ENCODE measurements at regions not wholly inside any gene's neighbourhood (a gene's known extent, or its start where the extent isn't known, plus 50 kb on each side); places are given as distances from the start of the nearest gene placed in this dataset.

DNA sequence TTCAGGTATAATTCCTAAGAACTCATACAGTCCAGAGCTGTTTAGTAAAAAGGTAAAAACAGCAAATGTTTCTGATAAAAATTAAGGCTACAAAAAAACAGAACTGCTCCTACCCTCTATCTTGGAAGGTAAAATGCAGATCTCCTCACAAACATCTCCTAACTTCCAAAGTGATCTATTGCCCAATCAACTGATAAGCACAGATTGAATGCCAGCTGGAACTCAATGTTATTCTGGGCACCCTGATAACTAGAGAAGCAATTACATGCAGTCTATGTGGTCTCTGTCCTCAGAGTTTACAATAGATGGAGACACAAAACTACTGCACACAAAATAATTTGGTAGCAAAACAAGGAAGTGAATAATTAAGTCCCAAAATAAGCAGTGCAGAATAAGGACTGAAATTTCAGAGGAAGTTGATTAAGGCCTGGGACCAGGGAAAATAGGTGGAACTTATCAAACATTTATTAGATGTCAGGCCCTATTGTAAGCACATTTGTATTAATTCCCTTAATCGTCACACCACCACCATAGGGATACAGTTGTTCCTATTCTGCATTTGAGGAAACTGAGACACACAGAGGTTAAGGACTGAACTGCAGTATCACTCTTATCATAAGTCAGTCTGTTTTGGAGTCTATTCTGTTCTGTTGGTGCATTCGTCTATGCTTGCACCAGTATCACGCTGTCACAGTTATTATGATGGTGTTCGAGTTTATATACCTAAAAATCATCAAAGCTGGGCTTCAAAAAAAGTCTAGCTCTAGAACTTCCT lies 102.2 kb upstream of the TARS1 start:
- H3K9me3 ChIP-seq: no peaks in the 10 kb centered on the region
- no peak for DNase-seq
- intact Hi-C loops (cut with DNase I): no loop called here
- 86 to 91% (median 89%) methylated on average over 4 of the region's 4 CpGs for WGBS, 3 donors
- H3K36me3 ChIP-seq: no peaks in the 10 kb centered on the region
- TF ChIP-seq, protein P1, sequence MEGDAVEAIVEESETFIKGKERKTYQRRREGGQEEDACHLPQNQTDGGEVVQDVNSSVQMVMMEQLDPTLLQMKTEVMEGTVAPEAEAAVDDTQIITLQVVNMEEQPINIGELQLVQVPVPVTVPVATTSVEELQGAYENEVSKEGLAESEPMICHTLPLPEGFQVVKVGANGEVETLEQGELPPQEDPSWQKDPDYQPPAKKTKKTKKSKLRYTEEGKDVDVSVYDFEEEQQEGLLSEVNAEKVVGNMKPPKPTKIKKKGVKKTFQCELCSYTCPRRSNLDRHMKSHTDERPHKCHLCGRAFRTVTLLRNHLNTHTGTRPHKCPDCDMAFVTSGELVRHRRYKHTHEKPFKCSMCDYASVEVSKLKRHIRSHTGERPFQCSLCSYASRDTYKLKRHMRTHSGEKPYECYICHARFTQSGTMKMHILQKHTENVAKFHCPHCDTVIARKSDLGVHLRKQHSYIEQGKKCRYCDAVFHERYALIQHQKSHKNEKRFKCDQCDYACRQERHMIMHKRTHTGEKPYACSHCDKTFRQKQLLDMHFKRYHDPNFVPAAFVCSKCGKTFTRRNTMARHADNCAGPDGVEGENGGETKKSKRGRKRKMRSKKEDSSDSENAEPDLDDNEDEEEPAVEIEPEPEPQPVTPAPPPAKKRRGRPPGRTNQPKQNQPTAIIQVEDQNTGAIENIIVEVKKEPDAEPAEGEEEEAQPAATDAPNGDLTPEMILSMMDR (IDR thresholded peaks at IDR 0.05): no peak
- no peak for TF ChIP-seq POLR2A (IDR thresholded peaks at IDR 0.05)
- no peak for TF ChIP-seq EP300 (IDR thresholded peaks at IDR 0.05)
- no peak overlapping the region for H3K27ac ChIP-seq
- H3K4me1 ChIP-seq (ENCODE audit: insufficient read depth): peaks cover 4% of the 10 kb centered on the region
- no peak overlapping the region for H3K4me3 ChIP-seq
- no peaks in the 10 kb centered on the region for H3K27me3 ChIP-seq

DNA sequence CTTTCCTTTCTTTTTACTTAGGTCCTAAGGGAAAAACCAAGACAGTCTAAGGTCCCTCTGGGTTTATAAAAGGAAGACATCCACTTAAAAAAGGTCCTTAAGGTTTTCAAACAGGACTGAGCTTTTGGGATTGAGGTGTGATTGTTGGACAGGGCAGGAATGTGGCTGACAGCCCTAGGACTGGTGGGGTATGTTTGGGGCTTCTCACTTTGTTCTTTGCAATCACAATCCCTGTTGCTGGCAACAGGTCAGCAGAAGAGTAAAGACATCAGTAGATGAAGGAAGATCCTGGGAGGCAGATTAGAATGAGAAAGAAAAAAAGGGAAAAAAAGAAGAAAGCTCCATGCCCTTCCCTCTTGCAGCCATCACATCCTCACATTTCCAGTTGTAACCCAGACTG lies 101.4 kb upstream of the TARS1 start:
- intact Hi-C loops (cut with DNase I): no loop called here
- Histone ChIP-seq H3K27me3 (no peaks in the 10 kb centered on the region), H3K4me1 (ENCODE audit: insufficient read depth) (peaks cover 4% of the 10 kb centered on the region), H3K4me3 (no peak overlapping the region), H3K27ac (no peak overlapping the region), H3K9me3 (no peaks in the 10 kb centered on the region), H3K36me3 (no peaks in the 10 kb centered on the region)
- DNase-seq: no peak
- TF ChIP-seq, protein P1 (IDR thresholded peaks at IDR 0.05): no peak
- TF ChIP-seq EP300 (IDR thresholded peaks at IDR 0.05) (no peak), POLR2A (IDR thresholded peaks at IDR 0.05) (no peak)

DNA sequence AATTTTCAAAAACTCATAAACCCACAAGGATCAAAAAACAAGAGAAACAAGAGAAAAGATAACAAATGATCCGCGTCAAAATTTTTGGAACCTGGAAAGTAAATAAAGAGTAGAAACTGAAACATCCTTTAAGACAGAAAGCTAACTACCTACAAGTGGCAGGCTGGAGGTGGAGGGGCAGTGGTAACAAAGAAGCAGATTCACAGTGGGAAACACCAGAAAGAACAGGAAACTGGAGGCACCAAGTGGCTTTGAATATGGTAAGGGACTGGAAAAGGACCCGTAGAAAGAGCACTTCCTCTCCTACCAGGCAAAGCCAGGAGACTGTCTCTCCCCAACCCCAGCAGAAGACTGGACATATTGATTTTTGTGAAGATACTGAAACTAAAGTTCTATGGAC lies 100.6 kb upstream of the TARS1 start:
- no peak for DNase-seq
- H3K9me3 ChIP-seq: no peaks in the 10 kb centered on the region
- H3K4me1 ChIP-seq (ENCODE audit: insufficient read depth): peaks cover 4% of the 10 kb centered on the region
- 39 to 60% (median 40%) methylated on average over 3 of the region's 3 CpGs for WGBS, 3 donors
- no peaks in the 10 kb centered on the region for H3K36me3 ChIP-seq
- no peak for TF ChIP-seq POLR2A (IDR thresholded peaks at IDR 0.05)
- TF ChIP-seq, protein P1 (IDR thresholded peaks at IDR 0.05): no peak
- TF ChIP-seq EP300 (IDR thresholded peaks at IDR 0.05): no peak
- intact Hi-C loops (cut with DNase I): no loop called here
- H3K4me3 ChIP-seq: no peak overlapping the region
- no peaks in the 10 kb centered on the region for H3K27me3 ChIP-seq
- H3K27ac ChIP-seq: no peak overlapping the region

DNA sequence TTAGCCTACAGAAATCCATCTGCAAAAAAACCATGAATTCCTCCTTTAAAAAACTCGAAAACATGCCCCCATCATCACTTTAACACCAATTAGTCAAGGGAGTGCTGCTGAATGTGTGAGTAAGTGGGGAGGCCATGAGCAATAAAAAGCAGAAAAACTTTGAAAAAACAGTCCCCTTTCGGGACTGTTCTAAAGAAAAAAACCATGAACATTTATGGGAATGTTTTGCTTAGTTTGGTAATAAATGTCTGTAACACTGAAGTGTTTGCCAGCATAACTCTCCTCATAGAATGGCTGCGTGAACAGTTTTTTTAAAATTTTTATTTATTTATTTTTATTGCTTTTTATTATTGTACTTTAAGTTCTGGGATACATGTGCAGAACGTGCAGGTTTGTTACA lies 99.4 kb upstream of the TARS1 start:
- peaks cover 4% of the 10 kb centered on the region for H3K4me1 ChIP-seq (ENCODE audit: insufficient read depth)
- H3K4me3 ChIP-seq: no peak overlapping the region
- no peaks in the 10 kb centered on the region for H3K36me3 ChIP-seq
- no peaks in the 10 kb centered on the region for H3K9me3 ChIP-seq
- TF ChIP-seq POLR2A (IDR thresholded peaks at IDR 0.05) (no peak), EP300 (IDR thresholded peaks at IDR 0.05) (no peak)
- TF ChIP-seq, protein P1 (IDR thresholded peaks at IDR 0.05): no peak
- no peaks in the 10 kb centered on the region for H3K27me3 ChIP-seq
- 21 to 36% (median 24%) methylated on average over 4 of the region's 4 CpGs for WGBS, 3 donors
- no peak for DNase-seq
- no peak overlapping the region for H3K27ac ChIP-seq
- intact Hi-C loops (cut with DNase I): no loop called here

All from ovary (tissue), 7 donors.